Suppressor macrophage treated with lipopolysaccharide for 1 hour (primary cell): ENCODE measurements at regions not wholly inside any gene's neighbourhood (a gene's known extent, or its start where the extent isn't known, plus 50 kb on each side); places are given as distances from the start of the nearest gene placed in this dataset.

Experiments
- DNase-seq, 3 donors: peaks; one replicate each; pipeline ENCODE4 v3.0.0-alpha.2; 2020 to 2022

DNA sequence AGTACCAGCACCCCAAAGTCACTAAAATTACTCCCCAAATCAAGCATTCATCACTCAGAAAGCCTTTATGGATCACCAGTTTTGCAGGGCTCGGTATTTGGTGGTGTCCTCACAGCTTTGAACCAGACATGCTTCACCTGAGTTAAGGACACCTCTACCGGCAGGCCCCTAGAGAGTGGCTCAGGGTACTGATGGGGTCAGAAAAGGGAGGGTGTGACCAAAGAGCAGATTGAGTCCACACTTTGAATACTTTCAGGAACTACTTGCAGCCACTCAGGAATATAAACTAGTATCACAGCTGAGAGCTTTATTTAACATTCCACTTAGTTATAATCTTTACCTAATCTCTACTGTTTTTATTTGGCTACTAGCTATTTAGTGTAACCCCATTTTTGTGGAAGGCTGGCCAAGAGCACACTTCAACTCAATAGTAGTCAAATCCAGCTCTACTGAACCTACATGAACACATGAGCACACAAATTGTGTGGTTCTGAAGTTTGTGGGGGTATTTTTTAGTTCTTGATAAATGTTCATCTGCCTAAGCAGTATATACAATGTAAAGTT, 109.6 kb upstream of the SPRY1 start:
- no peak for DNase-seq

DNA sequence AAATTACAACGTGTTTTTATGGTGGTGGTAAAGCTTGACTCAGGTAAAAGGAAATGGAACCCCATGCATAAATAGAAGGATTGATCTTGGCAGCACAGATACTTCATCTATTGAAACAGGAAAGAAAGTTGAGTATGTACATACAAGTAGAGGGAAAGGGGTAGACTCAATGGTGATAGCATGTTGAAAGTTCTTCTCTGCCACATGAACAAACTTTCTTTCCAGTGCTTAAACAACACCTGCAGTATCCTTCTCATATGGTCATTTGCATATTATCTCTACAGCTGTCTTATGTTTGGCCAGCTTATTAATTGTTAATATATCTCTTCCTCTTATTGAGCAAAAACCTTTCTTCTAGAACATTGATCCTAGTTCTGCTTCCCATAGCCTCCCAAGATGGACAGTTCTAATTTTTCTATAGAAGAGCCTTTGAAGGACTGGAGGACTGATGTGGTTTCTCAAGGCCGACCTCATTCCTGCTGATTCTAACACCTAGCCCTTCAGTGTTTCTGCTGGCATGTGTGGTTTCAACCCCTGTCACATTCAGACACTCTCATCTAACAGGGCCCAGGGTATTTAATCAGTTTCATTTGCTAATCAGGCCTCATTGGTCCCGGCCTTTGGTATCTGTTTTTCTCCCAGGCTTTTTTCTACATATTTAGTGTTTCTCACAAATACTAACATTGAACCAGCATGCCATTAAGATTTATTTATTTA, 108.1 kb upstream of the SPRY1 start:
- no peak for DNase-seq

DNA sequence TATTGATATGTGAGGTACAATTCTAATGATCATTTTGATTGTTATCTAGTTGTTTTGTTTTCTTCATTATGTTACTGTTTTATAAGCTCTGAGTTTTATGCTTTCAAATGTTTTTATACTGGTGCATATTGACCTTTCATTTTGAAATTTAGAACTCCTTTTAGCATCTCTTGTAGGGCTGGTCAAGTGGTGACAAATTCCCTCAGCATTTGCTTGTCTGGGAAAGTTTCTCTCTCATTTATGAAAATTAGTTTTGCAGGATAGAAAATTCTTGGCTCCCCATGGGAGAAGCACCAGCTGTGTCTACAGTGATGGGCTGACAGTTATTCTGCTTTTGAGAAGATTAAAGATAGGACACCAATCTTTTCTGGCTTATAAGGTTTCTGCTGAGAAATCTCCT, 105.3 kb upstream of the SPRY1 start:
- no peak for DNase-seq

DNA sequence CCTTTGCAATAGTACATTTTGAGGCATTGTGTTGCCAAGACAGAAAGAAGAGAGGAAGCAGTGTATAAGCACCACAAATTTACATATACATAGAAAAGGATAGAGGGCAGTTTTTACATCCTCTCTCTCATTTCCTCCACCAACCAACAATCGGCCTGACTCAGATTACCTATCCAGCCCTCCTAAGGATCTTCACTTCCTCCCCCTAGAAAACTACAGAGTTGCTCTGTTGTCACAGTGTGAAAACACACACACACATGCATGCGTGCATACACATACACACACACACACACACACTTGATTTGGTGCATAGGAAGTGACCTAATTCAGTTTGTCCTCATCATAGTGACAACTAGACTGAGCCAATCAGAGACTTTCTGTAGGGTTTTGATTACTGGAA, 98.8 kb upstream of the SPRY1 start:
- no peak for DNase-seq

DNA sequence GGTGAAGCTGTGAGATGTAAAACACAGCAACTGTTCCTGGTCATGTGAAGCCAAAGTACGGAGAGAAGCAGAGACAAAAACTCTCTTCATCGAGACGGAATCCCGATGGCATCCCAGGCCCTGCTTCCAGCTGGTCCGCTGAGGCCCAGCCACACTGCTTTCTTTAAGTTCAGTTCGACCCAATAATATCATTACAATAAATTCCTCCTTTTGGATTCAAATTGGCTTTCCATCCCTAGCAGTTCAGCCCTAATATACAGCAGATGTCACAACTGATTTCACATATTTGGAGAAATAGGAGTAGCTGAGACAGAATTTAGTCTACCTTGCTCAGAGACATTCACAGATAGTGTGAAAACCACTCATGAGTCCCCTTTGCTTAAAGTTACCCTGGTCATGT, 98.3 kb upstream of the SPRY1 start:
- no peak for DNase-seq

DNA sequence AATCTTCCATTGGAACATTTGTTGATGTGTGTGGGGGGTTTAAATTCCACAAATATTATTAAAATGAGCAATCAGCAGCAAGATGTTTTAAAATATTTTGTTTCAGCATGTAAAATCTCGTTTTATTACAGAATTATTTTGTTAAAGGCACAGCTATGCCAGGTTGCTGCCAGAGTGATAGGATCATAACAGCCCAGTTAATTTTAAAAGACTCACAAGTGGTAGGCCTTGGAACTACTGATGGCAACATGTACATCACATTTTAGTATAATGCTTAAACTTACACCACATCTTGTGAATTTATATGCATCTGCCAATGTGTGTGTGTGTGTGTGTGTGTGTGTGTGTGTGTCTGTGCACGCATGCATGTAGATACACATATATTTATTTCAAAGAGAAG, 97.8 kb upstream of the SPRY1 start:
- DNase-seq, result no peak

DNA sequence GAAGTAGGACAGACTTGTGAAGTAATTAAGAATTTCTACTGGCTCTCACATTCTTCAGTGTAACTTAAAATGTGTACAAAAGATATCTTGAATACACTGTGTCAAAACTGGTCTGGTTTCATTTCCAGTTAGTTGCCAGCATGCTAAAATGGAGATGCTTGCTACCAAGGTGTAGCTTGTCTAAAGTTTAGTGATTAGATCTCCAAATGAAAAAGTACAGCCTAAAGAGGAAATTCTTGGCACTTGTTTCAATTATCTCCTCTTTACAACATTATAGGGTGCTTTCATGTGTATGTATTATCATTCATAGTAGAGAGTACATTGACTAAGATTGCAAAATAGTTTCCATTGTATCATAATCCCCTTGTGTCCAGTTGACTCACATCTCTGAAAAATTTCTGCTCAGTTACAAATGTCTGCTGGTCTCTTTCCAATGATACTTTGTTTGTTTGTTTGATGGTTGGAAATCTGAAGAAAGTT, 97.3 kb upstream of the SPRY1 start:
- peak in 2 of 3 donors; percentile 19 to 36 for DNase-seq

DNA sequence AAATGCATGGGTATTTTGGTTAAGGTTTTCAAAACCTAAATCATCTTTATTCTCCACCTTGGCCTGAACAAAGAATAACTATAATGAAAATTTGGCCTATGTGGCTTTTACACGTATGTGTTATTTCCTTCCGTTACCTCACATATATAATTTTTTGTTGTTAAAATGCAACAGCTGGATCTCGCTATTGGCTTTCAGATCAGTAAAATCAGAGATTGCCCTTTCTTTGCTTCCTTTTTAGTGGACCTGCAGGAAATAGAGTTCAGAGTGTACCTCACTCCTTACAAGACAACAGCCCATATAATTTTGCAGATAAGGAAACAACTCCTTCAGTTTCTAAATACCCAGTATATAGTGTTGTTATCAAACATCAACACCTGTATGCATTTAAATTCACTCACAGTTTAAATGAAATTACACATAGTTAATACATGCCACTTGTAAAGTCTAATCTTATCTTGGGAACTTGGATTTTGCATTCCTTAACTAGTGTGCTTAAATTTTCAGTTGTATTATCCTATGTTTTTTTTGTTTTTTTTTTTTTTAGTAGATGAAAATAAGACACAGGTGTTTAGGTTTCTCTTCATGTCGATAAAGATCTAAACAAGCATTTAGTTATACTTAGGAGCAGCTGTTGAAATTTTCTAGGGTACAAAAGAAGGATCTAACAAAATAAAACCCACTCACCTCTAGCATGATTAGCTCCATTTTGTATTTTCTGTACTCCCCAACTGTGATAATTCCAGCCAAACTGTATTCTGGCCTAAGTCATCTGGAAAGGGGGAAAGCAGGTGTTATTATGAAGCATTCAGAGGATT, 96.2 kb upstream of the SPRY1 start:
- no peak for DNase-seq

DNA sequence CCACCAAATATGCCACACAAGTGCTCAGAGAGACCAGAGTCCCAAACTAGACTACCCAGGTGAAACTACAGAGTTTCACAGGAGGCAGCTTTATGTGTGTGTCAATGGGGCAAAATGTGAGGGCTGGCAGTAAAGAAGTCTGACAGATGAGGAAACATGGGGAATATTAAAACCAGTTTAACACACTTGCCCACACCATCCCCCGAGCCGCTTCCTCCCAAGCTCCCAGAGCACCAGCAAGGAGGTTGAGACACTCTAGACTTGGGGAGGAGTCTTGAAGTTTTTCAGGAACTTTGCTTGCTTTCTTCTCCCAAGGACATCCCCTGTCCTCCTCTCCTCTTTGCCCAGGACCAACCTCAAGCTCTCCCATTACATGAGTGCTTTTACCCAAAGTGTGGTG, 94.7 kb upstream of the SPRY1 start:
- peak in 2 of 3 donors; percentile 5 to 10 for DNase-seq

DNA sequence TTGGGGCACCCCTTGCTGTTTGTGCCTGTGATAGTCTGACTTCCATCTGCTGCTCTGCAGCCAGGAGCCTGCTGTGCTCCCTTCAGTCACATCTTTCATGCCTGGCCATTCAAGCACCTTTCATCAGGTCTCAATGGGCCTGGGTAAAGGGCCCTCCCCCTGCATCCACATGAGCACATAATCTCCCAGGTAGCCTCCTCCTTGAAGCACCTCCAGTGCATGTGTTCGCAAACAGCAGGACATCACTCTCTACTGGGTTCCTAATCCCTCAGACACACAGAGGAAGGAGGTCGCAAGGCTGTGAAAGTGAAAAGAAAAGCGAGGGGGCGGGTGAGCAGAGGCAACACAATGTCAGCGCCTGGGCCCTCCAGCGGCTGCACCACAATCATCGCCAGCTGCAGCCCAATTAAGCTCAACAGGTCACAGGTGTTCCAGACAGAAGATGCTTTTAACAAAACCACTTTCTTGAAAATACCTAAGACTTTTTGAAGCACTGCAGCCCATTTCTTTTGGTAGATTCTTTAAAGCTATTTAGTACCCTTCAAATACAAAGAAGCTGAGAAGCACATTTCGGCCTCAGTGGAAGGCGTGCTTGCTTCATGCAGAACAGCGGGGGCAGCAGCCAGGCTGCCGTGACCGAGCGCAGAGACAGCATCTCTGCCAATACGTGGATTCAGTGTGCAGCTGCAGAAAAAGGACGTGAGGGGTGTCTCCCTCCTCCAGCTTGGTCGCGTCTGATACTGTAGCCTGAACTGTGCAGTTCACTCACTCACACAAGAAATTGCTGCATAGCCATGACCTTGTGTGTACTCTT, 92.2 kb upstream of the SPRY1 start:
- no peak for DNase-seq

DNA sequence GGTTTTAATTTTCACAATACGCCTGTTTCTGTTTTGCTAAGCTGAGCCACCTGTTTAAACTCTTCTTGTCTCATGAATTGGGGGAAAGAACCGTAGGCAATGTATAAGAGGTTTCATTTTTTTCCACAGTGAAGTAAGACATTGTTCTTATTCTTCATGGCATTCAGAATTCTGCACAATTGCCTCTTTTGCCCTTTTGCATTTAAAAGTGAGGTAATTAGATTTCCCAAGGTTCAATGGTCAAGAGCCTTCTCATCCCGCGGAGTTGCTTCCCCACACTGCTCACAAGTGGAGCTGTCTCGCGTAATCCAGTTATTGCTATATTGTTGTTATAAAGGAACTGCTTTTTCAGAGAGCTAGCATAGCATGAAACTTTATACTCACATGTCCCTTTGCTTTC, 90.9 kb upstream of the SPRY1 start:
- no peak for DNase-seq

DNA sequence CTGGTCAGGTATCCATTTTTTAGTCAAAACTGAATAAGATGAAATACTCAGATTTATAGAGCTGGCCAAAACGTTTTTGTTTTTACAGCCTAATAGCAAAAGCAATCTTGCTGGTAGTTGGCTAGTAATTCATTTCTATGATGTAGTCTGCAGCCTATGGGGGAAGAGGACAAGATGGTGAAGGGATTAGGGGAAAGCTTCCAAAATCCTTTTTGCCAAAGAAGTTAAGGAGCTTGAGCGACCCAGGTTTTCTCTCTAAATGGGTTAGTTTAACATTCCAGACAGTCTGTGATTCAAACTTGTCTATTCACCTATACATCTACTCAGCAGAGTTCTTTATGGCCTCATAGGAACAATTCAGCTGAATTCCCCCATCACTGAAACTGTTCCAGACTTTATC, 89.8 kb upstream of the SPRY1 start:
- DNase-seq, result no peak

DNA sequence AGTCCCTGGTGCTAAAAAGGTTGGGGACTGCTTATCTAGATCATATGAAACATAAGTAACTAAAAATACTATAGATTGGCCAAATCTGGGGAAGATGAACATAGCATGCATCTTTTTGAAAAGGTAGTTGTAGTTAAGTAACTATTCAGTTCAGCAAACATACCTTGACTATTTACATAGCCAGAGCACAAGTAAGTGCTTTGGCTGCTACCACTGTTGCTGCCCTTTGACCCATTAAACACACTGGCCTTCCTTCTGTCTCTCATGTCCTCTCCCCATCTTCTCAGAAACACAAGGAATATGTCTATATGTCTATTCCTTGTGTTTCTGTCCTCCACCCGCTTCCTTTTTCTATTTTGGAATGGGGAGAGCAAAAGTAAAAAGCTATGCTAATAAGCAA, 87.9 kb upstream of the SPRY1 start:
- DNase-seq, result no peak

DNA sequence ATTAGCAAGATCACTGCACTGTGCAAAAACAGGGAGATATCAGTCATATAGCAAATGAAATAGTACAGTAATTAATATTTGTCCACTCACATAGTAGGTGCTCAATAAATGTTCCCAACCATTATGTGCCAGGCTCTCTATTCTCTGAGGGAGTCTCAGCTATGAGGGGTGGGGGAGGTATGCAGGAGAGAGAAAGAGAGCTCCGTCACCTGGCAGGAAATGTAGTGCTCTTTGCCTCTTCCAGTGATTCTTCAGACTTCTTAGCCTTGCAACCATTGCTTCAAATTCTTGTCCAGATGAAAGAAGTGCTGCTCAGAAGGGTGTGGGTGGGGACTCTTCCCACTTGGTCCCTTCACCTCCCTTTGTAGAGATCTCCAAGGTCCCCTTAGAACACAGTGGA, 84.5 kb upstream of the SPRY1 start:
- no peak for DNase-seq

DNA sequence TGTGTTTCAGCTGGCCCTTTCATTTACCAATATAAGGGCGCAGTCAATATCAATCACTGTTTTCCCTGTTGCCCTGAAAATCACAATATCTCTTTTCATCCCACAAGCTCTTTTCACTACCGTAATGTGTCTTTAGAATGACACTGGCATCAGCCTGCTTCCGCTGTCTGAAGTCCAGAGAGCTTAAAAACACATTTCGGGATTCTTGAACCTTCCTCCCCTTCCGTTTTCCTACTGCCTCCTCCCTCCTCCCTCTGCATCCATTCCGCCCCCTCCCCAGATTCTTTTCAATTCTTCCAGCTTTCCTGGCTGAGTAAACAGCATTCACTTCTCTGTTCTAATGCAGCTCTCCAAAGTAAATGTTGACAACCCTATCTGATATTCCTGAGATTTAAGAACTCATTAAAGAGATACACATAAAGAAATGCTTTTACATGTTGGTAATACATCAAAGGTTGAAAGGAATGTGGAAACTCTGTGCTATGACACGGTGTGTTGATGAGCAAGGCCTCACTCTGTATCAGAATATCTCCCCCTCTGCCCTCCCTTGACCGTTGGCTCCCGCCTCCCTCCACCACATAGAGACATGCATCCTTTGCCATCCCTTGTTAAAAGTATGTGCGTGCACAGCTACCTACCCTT, 83.5 kb upstream of the SPRY1 start:
- no peak for DNase-seq

DNA sequence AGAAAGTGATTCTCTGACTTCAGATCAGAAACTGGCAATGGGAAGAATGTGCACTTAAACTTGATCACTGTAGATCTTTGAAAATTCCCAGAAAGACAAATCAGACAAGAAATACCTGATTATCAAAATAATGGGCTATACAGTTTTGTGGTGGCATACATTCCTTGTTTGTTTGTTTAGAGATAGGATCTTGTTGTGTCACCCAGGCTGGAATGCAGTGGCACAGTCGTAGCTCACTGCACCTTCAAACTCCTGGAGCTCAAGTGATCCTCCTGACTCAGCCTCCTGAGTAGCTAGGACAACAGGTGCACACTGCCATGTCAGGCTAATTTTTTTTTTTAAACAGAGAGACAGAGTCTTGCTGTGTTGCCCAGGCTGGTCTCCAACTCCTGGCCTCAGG, 81.0 kb upstream of the SPRY1 start:
- no peak for DNase-seq

DNA sequence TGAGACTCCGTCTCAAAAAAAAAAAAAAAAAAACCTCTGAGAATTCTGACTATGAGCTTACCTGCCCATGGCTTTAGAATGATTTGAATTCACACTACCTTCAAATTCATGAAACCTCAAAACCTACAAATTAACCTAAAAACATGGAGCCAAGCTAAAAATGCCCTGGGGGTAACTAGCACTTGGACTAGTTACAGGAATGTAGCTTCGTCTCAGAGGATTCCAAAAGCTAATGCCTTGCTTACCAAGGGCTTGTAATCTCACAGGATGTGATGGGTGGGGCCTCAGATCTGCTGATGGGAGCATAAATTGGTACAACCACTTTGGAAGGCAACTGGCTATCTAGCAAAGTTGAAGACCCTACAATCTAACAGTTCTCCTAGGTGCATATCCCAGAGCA, 79.4 kb upstream of the SPRY1 start:
- DNase-seq, result no peak

DNA sequence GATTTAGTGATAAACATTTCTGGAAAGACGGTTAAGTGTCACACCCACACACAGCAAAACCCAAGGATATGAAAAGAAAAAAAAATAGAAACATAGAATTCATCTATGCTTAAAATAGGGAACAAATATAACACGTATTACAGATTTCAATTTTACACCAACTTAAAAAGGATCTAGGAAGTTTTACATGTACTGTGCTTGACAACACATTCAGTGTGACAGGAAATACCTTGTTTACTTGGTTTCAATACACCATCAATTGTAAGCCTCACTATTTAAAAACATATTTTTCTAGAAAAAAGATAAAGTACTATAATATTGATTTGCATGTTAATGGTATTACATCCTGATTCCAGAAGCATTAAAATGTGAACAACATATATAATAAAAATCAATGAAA, 77.0 kb upstream of the SPRY1 start:
- no peak for DNase-seq

DNA sequence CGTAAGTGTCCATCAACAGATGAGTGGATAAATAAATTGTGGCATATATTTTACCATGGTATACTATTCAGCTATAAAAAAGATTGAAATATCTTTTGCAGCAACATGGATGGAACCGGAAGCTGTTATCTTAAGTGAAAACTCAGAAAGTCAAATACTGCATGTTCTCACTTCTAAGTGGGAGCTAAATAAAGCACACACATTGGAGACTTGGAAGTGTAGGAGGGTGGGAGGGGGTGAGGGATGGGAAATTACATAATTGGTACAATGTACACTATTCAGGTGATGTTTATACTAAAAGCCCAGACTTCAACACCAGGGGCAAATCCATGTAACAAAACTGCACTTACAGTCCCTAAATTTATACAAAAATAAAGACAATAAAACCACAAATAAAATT, 72.6 kb upstream of the SPRY1 start:
- DNase-seq, result no peak

DNA sequence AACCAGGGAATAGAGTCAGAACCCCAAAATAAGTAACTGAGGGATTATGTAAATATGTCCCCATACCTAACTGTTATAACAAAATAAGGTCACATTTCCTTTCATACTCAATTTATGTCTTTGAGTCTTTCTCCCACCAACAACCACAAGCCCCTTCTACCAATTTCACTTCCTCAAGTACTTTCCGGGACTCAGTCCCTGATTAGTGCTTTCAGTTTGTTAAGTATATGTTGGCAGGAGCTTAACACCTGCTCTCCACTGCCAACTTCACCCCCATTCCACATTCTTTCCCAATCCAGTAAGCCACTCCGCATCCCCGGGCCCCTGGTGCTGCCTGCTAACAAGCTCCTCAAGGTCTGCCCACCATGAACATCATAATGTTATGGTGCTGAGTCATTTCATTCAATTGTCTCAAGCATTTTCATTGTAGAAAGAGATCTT, 71.3 kb upstream of the SPRY1 start:
- DNase-seq, result peak; percentile 9 to 22 (median 21)

DNA sequence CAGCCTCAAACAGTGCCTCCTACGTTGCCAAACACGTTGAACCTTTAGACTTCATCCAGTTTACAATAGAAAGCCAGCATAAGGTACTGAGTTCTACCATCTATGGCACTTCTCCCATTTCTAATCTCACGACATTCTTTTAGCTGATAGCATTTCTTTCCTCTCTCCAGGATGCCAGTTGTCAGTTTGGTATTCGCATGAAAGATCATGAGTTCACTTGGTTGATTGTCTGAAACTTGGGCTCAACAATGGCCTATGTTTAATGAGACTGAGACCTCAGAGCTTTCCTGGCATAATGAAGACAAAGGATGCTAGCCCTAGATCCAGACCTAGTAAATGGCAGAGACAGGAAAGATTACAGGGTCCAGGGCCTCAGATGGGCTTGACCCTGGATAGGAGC, 69.2 kb upstream of the SPRY1 start:
- DNase-seq, result no peak

DNA sequence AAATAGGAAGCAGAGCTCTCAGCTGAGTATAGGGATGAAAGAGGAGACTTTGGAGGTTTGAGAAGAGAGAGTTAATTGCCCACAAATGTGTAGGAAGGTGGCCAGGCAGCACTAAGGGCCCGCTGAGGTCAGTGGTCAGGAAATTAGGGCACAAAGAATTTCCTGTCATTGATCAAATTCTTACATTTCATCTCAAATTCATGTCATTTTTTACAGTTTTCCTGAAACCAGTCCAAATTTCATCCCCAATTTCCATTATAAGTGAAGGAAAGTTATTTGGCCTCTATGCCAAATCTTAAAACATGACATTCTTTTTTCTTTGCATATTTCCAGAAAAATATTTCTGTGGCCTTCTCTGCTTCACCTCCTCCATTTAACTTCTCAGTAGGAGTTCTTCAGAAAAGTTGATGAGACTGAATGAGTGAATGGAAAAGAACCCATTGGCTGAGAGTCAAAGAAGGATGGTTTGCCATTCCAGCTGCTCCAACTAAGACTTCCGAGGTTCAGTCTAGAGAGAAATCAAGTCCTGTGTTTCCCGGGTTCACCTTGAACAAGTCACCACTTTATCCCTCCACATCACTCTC, 68.7 kb upstream of the SPRY1 start:
- no peak for DNase-seq
